Epithelial cell of esophagus (primary cell): ENCODE measurements at regions not wholly inside any gene's neighbourhood (a gene's known extent, or its start where the extent isn't known, plus 50 kb on each side); places are given as distances from the start of the nearest gene placed in this dataset.
A peak's percentile ranks its signal among the peaks of the same experiment; 100 is the strongest.

Experiments
- DNase-seq: peaks from one replicate; pipeline ENCODE4 v3.0.0; 2010; ENCODE audit warnings: low read depth
- H3K4me3 ChIP-seq: 2 replicates; pipeline ENCODE4 v1.5.1; 2011; ENCODE audit warnings: mild to moderate bottlenecking, low read length, control low read depth
- CTCF ChIP-seq: IDR thresholded peaks from 2 replicates; pipeline ENCODE4 v1.5.1; 2011; ENCODE audit warnings: low read depth, mild to moderate bottlenecking, low read length, control low read depth, inconsistent platforms; ENCODE audit not compliant: insufficient read depth; ENCODE audit errors: missing control alignments

- no peak for DNase-seq
- TF ChIP-seq CTCF: no peak
Observed at GRCh38 chr7:110569486-110570205, 521.3 kb upstream of the LRRN3 start.

GRCh38 chr7:110573862-110574528 is 516.9 kb upstream of the LRRN3 start:
- no peak overlapping the region for H3K4me3 ChIP-seq
- no peak for TF ChIP-seq CTCF
- DNase-seq: peak; percentile 88

More at GRCh38 chr7:110569486-110570205, 521.3 kb upstream of the LRRN3 start:
- H3K4me3 ChIP-seq: no peak overlapping the region

- DNase-seq: no peak
- TF ChIP-seq CTCF: no peak
- no peak overlapping the region for H3K4me3 ChIP-seq
Observed at GRCh38 chr7:110587294-110587693, 503.6 kb upstream of the LRRN3 start.

- TF ChIP-seq CTCF: no peak
- DNase-seq: no peak
- H3K4me3 ChIP-seq: no peak overlapping the region
Observed at GRCh38 chr7:110590415-110590814, 500.5 kb upstream of the LRRN3 start.

GRCh38 chr7:110591341-110591740 is 499.6 kb upstream of the LRRN3 start:
- no peak for TF ChIP-seq CTCF
- H3K4me3 ChIP-seq: no peak overlapping the region
- DNase-seq: no peak

- no peak for TF ChIP-seq CTCF
- DNase-seq: no peak
- H3K4me3 ChIP-seq: no peak overlapping the region
Observed at GRCh38 chr7:110592557-110592956, 498.4 kb upstream of the LRRN3 start.
